Hepatocyte (in vitro differentiated cells): ENCODE measurements at regions not wholly inside any gene's neighbourhood (a gene's known extent, or its start where the extent isn't known, plus 50 kb on each side); places are given as distances from the start of the nearest gene placed in this dataset.

Source experiments
- DNase-seq: peaks from one replicate; pipeline ENCODE4 v3.0.0-alpha.2; 2016; ENCODE audit warnings: low spot score
- H2AFZ ChIP-seq: fragments of 200-600 bp; sonication (generic); 2 replicates; pipeline ENCODE4 v1.6.0; 2016; ENCODE audit warnings: antibody characterized with exemption, mild to moderate bottlenecking
- H3K27ac ChIP-seq: fragments of 200-600 bp; sonication (generic); 2 replicates; pipeline ENCODE4 v1.5.1; 2016; ENCODE audit warnings: mild to moderate bottlenecking
- H3K27me3 ChIP-seq: fragments of 200-600 bp; sonication (generic); 2 replicates; pipeline ENCODE4 v1.6.1; 2016
- H3K36me3 ChIP-seq: fragments of 200-600 bp; sonication (generic); replicated peaks from 2 replicates; pipeline ENCODE4 v1.5.1; 2016; ENCODE audit warnings: low read depth; ENCODE audit not compliant: insufficient read depth
- H3K4me1 ChIP-seq: fragments of 200-600 bp; sonication (generic); 2 replicates; pipeline ENCODE4 v1.5.1; 2016; ENCODE audit warnings: mild to moderate bottlenecking, moderate library complexity; ENCODE audit not compliant: insufficient read depth
- H3K4me2 ChIP-seq: fragments of 200-600 bp; sonication (generic); 2 replicates; pipeline ENCODE4 v1.6.0; 2016
- H3K4me3 ChIP-seq: fragments of 200-600 bp; sonication (generic); 2 replicates; pipeline ENCODE4 v1.5.1; 2016; ENCODE audit warnings: mild to moderate bottlenecking
- H3K79me2 ChIP-seq: fragments of 200-600 bp; sonication (generic); 2 replicates; pipeline ENCODE4 v1.6.0; 2017; ENCODE audit warnings: mild to moderate bottlenecking
- H3K9me2 ChIP-seq: fragments of 200-600 bp; sonication (generic); replicated peaks from 2 replicates; pipeline ENCODE4 v1.6.0; 2017; ENCODE audit warnings: mild to moderate bottlenecking; ENCODE audit not compliant: insufficient read depth
- H3K9me3 ChIP-seq: fragments of 200-600 bp; sonication (generic); 2 replicates; pipeline ENCODE4 v1.5.1; 2016; ENCODE audit warnings: low read depth, mild to moderate bottlenecking
- H4K20me1 ChIP-seq: fragments of 200-600 bp; sonication (generic); 2 replicates; pipeline ENCODE4 v1.6.0; 2016; ENCODE audit warnings: mild to moderate bottlenecking; ENCODE audit not compliant: insufficient read depth, poor library complexity, severe bottlenecking
- CTCF ChIP-seq: fragments of 200-600 bp; sonication (generic); IDR thresholded peaks from 2 replicates; pipeline ENCODE4 v1.5.1; 2016; ENCODE audit warnings: antibody characterized with exemption, mild to moderate bottlenecking; ENCODE audit not compliant: poor library complexity
- EZH2 ChIP-seq: fragments of 200-600 bp; sonication (generic); IDR thresholded peaks from 2 replicates; pipeline ENCODE4 v1.6.1; 2016; ENCODE audit warnings: antibody characterized with exemption, mild to moderate bottlenecking, borderline replicate concordance
- EZH2phosphoT487 ChIP-seq: fragments of 200-600 bp; sonication (generic); IDR thresholded peaks from one replicate; pipeline ENCODE4 v1.6.1; 2018; ENCODE audit warnings: antibody characterized with exemption, mild to moderate bottlenecking, low read depth, moderate library complexity; ENCODE audit not compliant: unreplicated experiment, severe bottlenecking
- WGBS: methylation state at CpG from one replicate; pipeline ENCODE4 v1.1.6; 2016; ENCODE audit warnings: low lambda C conversion rate; ENCODE audit errors: missing lambda C conversion rate; 5-methylcytosine and 5-hydroxymethylcytosine counted together

GRCh38 chr2:103355287-103355686 lies 593.5 kb downstream of the TMEM182 start:
- H3K27me3 ChIP-seq, result no peaks in the 10 kb centered on the region
- no peak overlapping the region for H2AFZ ChIP-seq
- no peaks in the 10 kb centered on the region for H3K9me2 ChIP-seq
- H3K4me3 ChIP-seq, result no peak overlapping the region
- H3K36me3 ChIP-seq, result no peaks in the 10 kb centered on the region
- DNase-seq, result no peak
- H3K9me3 ChIP-seq, result no peaks in the 10 kb centered on the region
- H3K79me2 ChIP-seq, result no peaks in the 10 kb centered on the region
- no peaks in the 10 kb centered on the region for H4K20me1 ChIP-seq
- no peaks in the 10 kb centered on the region for H3K4me1 ChIP-seq
- no peak for TF ChIP-seq CTCF
- TF ChIP-seq EZH2phosphoT487, result no peak
- no peak for TF ChIP-seq EZH2
- H3K4me2 ChIP-seq, result no peak overlapping the region
- WGBS, result 88% methylated on average over 1 of the region's 1 CpG
- H3K27ac ChIP-seq, result no peak overlapping the region

GRCh38 chr2:103361712-103362111 lies 599.9 kb downstream of the TMEM182 start:
- no peak overlapping the region for H3K27ac ChIP-seq
- H4K20me1 ChIP-seq, result no peaks in the 10 kb centered on the region
- no peak for DNase-seq
- WGBS, result no CpG with 5 or more reads among the region's 21 CpGs
- no peaks in the 10 kb centered on the region for H3K9me3 ChIP-seq
- H2AFZ ChIP-seq, result no peak overlapping the region
- no peaks in the 10 kb centered on the region for H3K36me3 ChIP-seq
- H3K27me3 ChIP-seq, result no peaks in the 10 kb centered on the region
- H3K4me3 ChIP-seq, result no peak overlapping the region
- no peaks in the 10 kb centered on the region for H3K79me2 ChIP-seq
- H3K9me2 ChIP-seq, result no peaks in the 10 kb centered on the region
- H3K4me2 ChIP-seq, result no peak overlapping the region
- no peaks in the 10 kb centered on the region for H3K4me1 ChIP-seq
- TF ChIP-seq CTCF, result no peak
- TF ChIP-seq EZH2phosphoT487, result no peak
- no peak for TF ChIP-seq EZH2

GRCh38 chr2:103363639-103364038 lies 601.8 kb downstream of the TMEM182 start:
- Histone ChIP-seq H3K27me3 (no peaks in the 10 kb centered on the region), H3K9me2 (no peaks in the 10 kb centered on the region), H3K4me2 (no peak overlapping the region), H3K9me3 (no peaks in the 10 kb centered on the region), H4K20me1 (no peaks in the 10 kb centered on the region), H3K36me3 (no peaks in the 10 kb centered on the region), H2AFZ (no peak overlapping the region), H3K79me2 (no peaks in the 10 kb centered on the region), H3K4me1 (no peaks in the 10 kb centered on the region), H3K27ac (no peak overlapping the region), H3K4me3 (no peak overlapping the region)
- no peak for TF ChIP-seq EZH2
- no peak for TF ChIP-seq CTCF
- TF ChIP-seq EZH2phosphoT487, result no peak
- no peak for DNase-seq

- WGBS, result 74% methylated on average over 4 of the region's 4 CpGs
- no peaks in the 10 kb centered on the region for H4K20me1 ChIP-seq
- H3K9me3 ChIP-seq, result no peaks in the 10 kb centered on the region
- H3K4me2 ChIP-seq, result no peak overlapping the region
- no peak overlapping the region for H3K4me3 ChIP-seq
- DNase-seq, result no peak
- no peak overlapping the region for H2AFZ ChIP-seq
- H3K27me3 ChIP-seq, result no peaks in the 10 kb centered on the region
- H3K79me2 ChIP-seq, result no peaks in the 10 kb centered on the region
- no peak for TF ChIP-seq EZH2
- TF ChIP-seq CTCF, result no peak
- no peaks in the 10 kb centered on the region for H3K9me2 ChIP-seq
- H3K4me1 ChIP-seq, result no peaks in the 10 kb centered on the region
- no peak overlapping the region for H3K27ac ChIP-seq
- no peaks in the 10 kb centered on the region for H3K36me3 ChIP-seq
These were observed 602.3 kb downstream of the TMEM182 start for GRCh38 chr2:103364177-103364576.
